SU-DHL-6 (cell line): ENCODE measurements at regions not wholly inside any gene's neighbourhood (a gene's known extent, or its start where the extent isn't known, plus 50 kb on each side); places are given as distances from the start of the nearest gene placed in this dataset.

ENCODE experiments used
- H2AFZ ChIP-seq: fragments of 200-600 bp; sonication (generic); 2 replicates; pipeline ENCODE4 v1.6.1; 2014; ENCODE audit warnings: low read depth, mild to moderate bottlenecking, moderate library complexity, mixed read lengths, antibody characterized with exemption, low read length; ENCODE audit not compliant: severe bottlenecking
- H3F3A ChIP-seq: fragments of 200-600 bp; shearing (Covaris generic); 2 replicates; pipeline ENCODE4 v1.6.0; 2016; ENCODE audit warnings: antibody characterized with exemption, mild to moderate bottlenecking; ENCODE audit not compliant: insufficient read depth
- H3K27ac ChIP-seq: fragments of 200-600 bp; sonication (generic); 2 replicates; pipeline ENCODE4 v1.5.1; 2016; ENCODE audit warnings: low read depth, mild to moderate bottlenecking, low read length, moderate library complexity, mixed read lengths
- H3K27me3 ChIP-seq: fragments of 200-600 bp; sonication (generic), shearing (Covaris generic); 2 replicates; pipeline ENCODE4 v1.6.0; 2014; ENCODE audit warnings: mild to moderate bottlenecking, low read length
- H3K36me3 ChIP-seq: fragments of 200-600 bp; sonication (generic); 2 replicates; pipeline ENCODE4 v1.6.1; 2014; ENCODE audit warnings: mild to moderate bottlenecking, low read length, mixed read lengths
- H3K4me2 ChIP-seq: fragments of 300-600, 200-600 bp; shearing (Covaris generic), sonication (generic); 2 replicates; pipeline ENCODE4 v1.6.0; 2014; ENCODE audit warnings: low read length, low read depth, mild to moderate bottlenecking; ENCODE audit not compliant: poor library complexity, severe bottlenecking
- H3K4me3 ChIP-seq: fragments of 200-600 bp; sonication (generic); 2 replicates; pipeline ENCODE4 v1.5.1; 2014; ENCODE audit warnings: antibody characterized with exemption, low read length, mild to moderate bottlenecking, mixed read lengths; ENCODE audit not compliant: insufficient read depth, poor library complexity, severe bottlenecking
- H3K79me2 ChIP-seq: fragments of 200-600 bp; sonication (generic); 2 replicates; pipeline ENCODE4 v1.6.1; 2014; ENCODE audit warnings: mild to moderate bottlenecking, low read length, moderate library complexity; ENCODE audit not compliant: insufficient read depth
- H3K9ac ChIP-seq: fragments of 200-600 bp; sonication (generic); 2 replicates; pipeline ENCODE4 v1.7.0; 2014; ENCODE audit warnings: mild to moderate bottlenecking, low read length
- H3K9me2 ChIP-seq: fragments of 200-600 bp; sonication (generic); replicated peaks from 2 replicates; pipeline ENCODE4 v1.6.1; 2014; ENCODE audit warnings: low read length; ENCODE audit not compliant: insufficient read depth
- H3K9me3 ChIP-seq: fragments of 200-600 bp; sonication (generic); 2 replicates; pipeline ENCODE4 v1.6.1; 2014; ENCODE audit warnings: low read length, mixed read lengths; ENCODE audit not compliant: insufficient read depth
- H4K20me1 ChIP-seq: fragments of 200-600 bp; sonication (generic); 2 replicates; pipeline ENCODE4 v1.6.1; 2014; ENCODE audit warnings: low read depth, mild to moderate bottlenecking, antibody characterized with exemption, low read length, moderate library complexity, mixed read lengths
- EZH2phosphoT487 ChIP-seq: fragments of 200-600 bp; sonication (generic), shearing (Covaris generic); conservative IDR thresholded peaks from 2 replicates; pipeline ENCODE4 v1.6.1; 2018; ENCODE audit warnings: mild to moderate bottlenecking, antibody characterized with exemption, low read length, moderate library complexity, mixed read lengths
- TF ChIP-seq, protein P1 (sequence below): fragments of 200-600 bp; sonication (generic); IDR thresholded peaks from one replicate; pipeline ENCODE4 v1.5.1; 2017; ENCODE audit warnings: antibody characterized with exemption, mild to moderate bottlenecking, low read length, moderate library complexity; ENCODE audit not compliant: insufficient read depth, poor library complexity, severe bottlenecking

DNA sequence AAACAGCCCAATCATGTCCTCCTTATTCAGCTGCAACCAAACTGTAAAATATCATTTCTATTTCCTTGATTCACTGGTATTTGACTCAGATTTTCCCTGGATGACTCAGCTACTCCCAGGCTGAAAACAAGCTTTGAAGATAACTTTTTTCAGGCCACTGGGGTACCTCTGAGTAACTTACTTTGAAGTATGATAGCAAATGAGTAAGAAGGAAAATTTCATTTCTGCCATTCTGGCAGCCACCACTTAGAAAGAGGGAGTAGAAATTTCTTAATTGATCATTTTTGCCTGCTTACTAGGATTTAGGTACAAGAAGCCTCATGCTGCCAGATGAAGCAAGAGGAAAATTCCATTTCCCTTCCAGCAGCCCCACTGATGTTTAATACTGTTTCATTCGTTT is 247.4 kb downstream of the PRELID2 start:
- no peak for TF ChIP-seq EZH2phosphoT487
- TF ChIP-seq, protein P1, sequence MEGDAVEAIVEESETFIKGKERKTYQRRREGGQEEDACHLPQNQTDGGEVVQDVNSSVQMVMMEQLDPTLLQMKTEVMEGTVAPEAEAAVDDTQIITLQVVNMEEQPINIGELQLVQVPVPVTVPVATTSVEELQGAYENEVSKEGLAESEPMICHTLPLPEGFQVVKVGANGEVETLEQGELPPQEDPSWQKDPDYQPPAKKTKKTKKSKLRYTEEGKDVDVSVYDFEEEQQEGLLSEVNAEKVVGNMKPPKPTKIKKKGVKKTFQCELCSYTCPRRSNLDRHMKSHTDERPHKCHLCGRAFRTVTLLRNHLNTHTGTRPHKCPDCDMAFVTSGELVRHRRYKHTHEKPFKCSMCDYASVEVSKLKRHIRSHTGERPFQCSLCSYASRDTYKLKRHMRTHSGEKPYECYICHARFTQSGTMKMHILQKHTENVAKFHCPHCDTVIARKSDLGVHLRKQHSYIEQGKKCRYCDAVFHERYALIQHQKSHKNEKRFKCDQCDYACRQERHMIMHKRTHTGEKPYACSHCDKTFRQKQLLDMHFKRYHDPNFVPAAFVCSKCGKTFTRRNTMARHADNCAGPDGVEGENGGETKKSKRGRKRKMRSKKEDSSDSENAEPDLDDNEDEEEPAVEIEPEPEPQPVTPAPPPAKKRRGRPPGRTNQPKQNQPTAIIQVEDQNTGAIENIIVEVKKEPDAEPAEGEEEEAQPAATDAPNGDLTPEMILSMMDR, result no peak
- Histone ChIP-seq H3K27me3 (no peaks in the 10 kb centered on the region), H3K9ac (no peak overlapping the region), H4K20me1 (no peaks in the 10 kb centered on the region), H3K9me2 (no peaks in the 10 kb centered on the region), H3K27ac (no peak overlapping the region), H3F3A (no peaks in the 10 kb centered on the region), H2AFZ (no peak overlapping the region), H3K79me2 (no peaks in the 10 kb centered on the region), H3K4me2 (no peak overlapping the region), H3K36me3 (no peaks in the 10 kb centered on the region), H3K9me3 (no peaks in the 10 kb centered on the region), H3K4me3 (no peak overlapping the region)

DNA sequence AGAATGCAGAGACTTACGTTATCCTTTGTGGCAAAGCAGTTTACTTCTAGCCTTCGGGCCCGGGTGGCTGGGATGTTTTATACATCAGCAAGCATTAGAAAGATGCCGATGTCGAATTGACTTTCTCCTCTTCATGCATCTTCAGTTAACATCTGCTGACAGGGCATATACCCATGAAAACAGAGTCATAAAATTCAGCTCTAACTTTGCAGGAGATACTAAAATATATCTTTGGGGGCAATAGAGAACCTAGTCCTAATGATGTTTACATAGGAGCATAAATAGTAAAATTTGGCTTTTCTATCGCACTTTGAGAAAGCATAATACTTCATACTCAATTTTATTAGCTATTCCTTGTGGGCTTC is 247.9 kb downstream of the PRELID2 start:
- Histone ChIP-seq H3K36me3 (no peaks in the 10 kb centered on the region), H3K27me3 (no peaks in the 10 kb centered on the region), H3K27ac (no peak overlapping the region), H4K20me1 (no peaks in the 10 kb centered on the region), H3K9me2 (no peaks in the 10 kb centered on the region), H3K4me3 (no peak overlapping the region), H3K79me2 (no peaks in the 10 kb centered on the region), H3K4me2 (no peak overlapping the region), H3K9me3 (no peaks in the 10 kb centered on the region), H3F3A (no peaks in the 10 kb centered on the region), H2AFZ (no peak overlapping the region), H3K9ac (no peak overlapping the region)
- no peak for TF ChIP-seq EZH2phosphoT487
- TF ChIP-seq, protein P1, result no peak

DNA sequence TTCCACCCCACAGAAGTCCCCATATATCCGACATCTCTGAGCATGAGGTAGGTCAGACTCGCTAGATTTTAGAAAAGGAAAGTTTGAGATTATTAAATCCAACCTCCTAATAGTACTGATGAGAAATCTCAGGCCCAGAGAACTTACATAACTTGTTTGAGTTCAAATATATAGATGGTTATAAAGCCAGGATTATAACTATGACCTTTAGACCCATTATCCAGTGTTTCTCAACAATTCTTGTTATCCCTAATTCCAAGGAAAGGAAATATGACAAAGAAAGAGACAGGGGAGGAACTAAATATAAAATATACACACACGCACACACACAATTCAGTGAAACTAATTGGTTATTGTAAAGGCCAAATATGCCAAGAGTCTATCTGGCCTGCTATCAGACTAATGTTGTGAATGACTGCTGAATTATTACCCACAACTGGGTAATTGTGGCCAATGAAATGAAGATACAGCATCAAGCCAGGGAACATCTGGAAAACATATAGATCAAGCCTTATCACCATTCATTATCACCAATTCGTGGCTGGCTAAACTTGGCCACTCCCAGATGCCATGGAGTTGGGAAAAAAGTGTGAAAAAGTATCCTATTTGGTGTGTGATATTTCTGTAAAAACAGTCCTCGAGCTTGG is 248.4 kb downstream of the PRELID2 start:
- H3K4me3 ChIP-seq, result no peak overlapping the region
- no peak for TF ChIP-seq EZH2phosphoT487
- TF ChIP-seq, protein P1, result no peak
- no peaks in the 10 kb centered on the region for H3K9me3 ChIP-seq
- H3K9me2 ChIP-seq, result no peaks in the 10 kb centered on the region
- no peak overlapping the region for H3K9ac ChIP-seq
- H2AFZ ChIP-seq, result no peak overlapping the region
- H3K27ac ChIP-seq, result no peak overlapping the region
- no peaks in the 10 kb centered on the region for H3K36me3 ChIP-seq
- no peaks in the 10 kb centered on the region for H3F3A ChIP-seq
- no peaks in the 10 kb centered on the region for H3K27me3 ChIP-seq
- H4K20me1 ChIP-seq, result no peaks in the 10 kb centered on the region
- H3K79me2 ChIP-seq, result no peaks in the 10 kb centered on the region
- H3K4me2 ChIP-seq, result no peak overlapping the region
